Adrenal gland (tissue), 5 donors: ENCODE measurements at regions not wholly inside any gene's neighbourhood (a gene's known extent, or its start where the extent isn't known, plus 50 kb on each side); places are given as distances from the start of the nearest gene placed in this dataset.

Source experiments
- CTCF ChIP-seq, 6 experiments: fragments of 450-650 bp in 4 of 6; fragments of 200-600 bp in 2 of 6; sonication (generic) in 1 of 6; IDR thresholded peaks; 1 replicate in 5 of 6; 2 replicates in 1 of 6; pipeline versions ENCODE4 v1.5.1 to v1.8.0; 2016 to 2021; ENCODE audit warnings: antibody characterized with exemption in 6 of 6, mild to moderate bottlenecking in 2 of 6, moderate library complexity in 1 of 6
- POLR2A ChIP-seq, 2 donors: fragments of 450-650 bp; IDR thresholded peaks; one replicate each; pipeline ENCODE4 v1.6.1; 2017; ENCODE audit warnings: antibody characterized with exemption in 2 of 2, mild to moderate bottlenecking in 2 of 2, moderate library complexity in 1 of 2
- donor health status: DM: no; HTN: no; CAD: no.

- TF ChIP-seq POLR2A (IDR thresholded peaks at IDR 0.05) (no peak), CTCF (IDR thresholded peaks at IDR 0.05) (no peak)
These were observed 290.7 kb downstream of the CYP26B1 start for GRCh38 chr2:71856773-71857525.
